ENCODE measurements at regions not wholly inside any gene's neighbourhood (a gene's known extent, or its start where the extent isn't known, plus 50 kb on each side); places are given as distances from the start of the nearest gene placed in this dataset.

GRCh38 chrX:128517691-128518090 is 465.5 kb upstream of the ACTRT1 start:
- TF ChIP-seq CEBPB (IDR thresholded peaks at IDR 0.05): no peak
- TF ChIP-seq REST (IDR thresholded peaks at IDR 0.05; ENCODE audit: low read depth): no peak
